ENCODE measurements at regions not wholly inside any gene's neighbourhood (a gene's known extent, or its start where the extent isn't known, plus 50 kb on each side); places are given as distances from the start of the nearest gene placed in this dataset.

DNA sequence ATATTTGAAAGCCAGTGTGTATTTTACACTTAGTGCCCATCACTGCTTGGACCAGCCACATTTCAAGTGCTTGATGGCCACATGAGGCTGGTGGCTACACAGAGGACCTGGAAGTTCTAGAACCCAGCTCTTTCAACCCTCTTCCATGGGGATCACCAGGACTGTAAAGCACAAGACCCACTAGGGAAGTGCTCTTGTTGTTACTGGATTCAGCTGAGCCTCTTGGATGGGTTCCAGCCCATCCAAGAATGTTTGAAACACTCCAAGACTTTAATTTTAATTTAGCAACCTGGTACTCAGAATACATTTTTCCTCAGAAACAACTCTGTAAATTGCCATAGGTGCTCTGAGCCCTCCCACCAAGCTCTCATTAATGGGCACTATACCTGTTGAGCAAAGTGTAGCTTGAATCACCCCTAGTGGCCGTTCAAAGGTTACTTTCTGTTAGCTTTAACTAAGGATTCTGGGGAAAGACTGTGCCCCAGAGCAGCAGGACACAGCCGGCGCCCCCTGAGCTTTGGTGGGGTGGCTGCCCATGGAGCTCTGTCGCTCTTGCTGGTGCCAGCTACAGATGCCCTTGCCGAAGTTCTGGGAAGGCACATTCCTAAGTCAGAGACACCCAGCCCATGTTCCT lies 212.4 kb downstream of the HSD17B3 start:
- H3K27ac ChIP-seq (ENCODE audit: low read depth in 1 of 2, low read length in 2 of 2) = no peak overlapping the region
- DNase-seq (no peak), ATAC-seq (ENCODE audit: low FRiP score) (no peak)
- H3K27me3 ChIP-seq (ENCODE audit: control insufficient read depth in 1 of 2, insufficient read depth in 2 of 2, low read length in 1 of 2) = no peaks in the 10 kb centered on the region
- intact Hi-C loops (cut with DNase I) = loop anchor here in 1 of 2 donors (5.0 kb wide), 1 partner anchor 677 kb away; no protein-coding TSS in a partner anchor
- H3K36me3 ChIP-seq (ENCODE audit: control insufficient read depth in 1 of 2, insufficient read depth in 2 of 2, low read length in 1 of 2) = no peaks in the 10 kb centered on the region
- H3K9me3 ChIP-seq (ENCODE audit: control insufficient read depth, low read length) = no peaks in the 10 kb centered on the region
- H3K4me3 ChIP-seq (ENCODE audit: low read length in 2 of 2) = no peak overlapping the region
- WGBS, 2 donors = 81 to 82% methylated on average over 5 of the region's 5 CpGs
- no peaks in the 10 kb centered on the region for H3K4me1 ChIP-seq (ENCODE audit: control insufficient read depth in 1 of 2, insufficient read depth in 2 of 2, low read length in 2 of 2)

DNA sequence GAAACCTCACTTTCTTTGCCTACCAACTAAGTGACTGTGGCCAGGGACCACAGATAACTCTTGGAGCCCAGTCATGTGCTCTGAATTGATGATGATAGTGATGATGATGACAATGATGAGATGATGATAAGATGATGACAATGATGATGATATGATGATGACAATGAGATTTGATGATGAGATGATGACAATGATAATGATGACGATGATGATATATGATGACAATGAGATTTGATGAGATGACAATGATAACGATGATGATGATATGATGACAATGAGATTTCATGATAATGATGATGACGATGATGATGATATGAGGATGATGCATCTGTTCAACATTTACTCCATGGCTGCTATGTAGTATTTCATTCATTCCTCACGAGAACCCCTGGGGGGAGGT lies 213.0 kb downstream of the ERCC6L2 start:
- Histone ChIP-seq H3K36me3 (ENCODE audit: control insufficient read depth in 1 of 2, insufficient read depth in 2 of 2, low read length in 1 of 2) (no peaks in the 10 kb centered on the region), H3K9me3 (ENCODE audit: control insufficient read depth, low read length) (no peaks in the 10 kb centered on the region), H3K4me1 (ENCODE audit: control insufficient read depth in 1 of 2, insufficient read depth in 2 of 2, low read length in 2 of 2) (no peaks in the 10 kb centered on the region), H3K27me3 (ENCODE audit: control insufficient read depth in 1 of 2, insufficient read depth in 2 of 2, low read length in 1 of 2) (no peaks in the 10 kb centered on the region), H3K27ac (ENCODE audit: low read depth in 1 of 2, low read length in 2 of 2) (no peak overlapping the region), H3K4me3 (ENCODE audit: low read length in 2 of 2) (no peak overlapping the region)
- ATAC-seq (ENCODE audit: low FRiP score) = no peak
- intact Hi-C loops (cut with DNase I) = no loop called here
- WGBS, 2 donors = 93 to 99% methylated on average over 4 of the region's 4 CpGs
- no peak for DNase-seq

DNA sequence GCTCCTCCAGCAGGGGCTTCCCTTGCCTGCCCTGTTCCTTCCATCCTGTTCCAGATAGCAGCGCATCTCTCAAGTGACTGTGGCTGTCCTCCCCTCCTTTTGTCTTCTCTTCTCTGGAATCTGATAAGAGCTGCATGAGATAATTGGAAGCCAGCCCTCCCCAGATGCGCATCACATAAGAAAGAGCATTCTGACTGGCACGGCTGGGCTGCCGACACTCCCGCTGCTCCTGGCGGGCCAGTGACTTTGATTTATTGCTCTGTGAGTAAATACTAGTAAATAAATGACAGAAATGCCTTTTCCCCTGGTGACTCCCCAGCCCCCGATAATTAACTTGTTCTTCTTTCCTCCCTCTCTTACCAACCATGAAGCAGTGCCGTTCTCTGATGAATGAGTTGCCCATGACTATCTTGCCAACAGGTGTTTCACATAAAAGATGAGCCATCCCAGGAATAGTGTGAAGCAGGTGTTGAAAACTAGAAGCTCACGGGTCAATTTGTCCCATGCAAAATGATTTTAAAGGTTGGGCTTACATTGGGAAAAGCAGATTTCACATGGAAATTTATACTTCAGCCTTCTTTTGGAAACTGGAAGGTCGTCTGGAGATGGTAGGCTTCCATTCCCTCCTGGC lies 212.3 kb downstream of the ERCC6L2 start:
- no peaks in the 10 kb centered on the region for H3K9me3 ChIP-seq (ENCODE audit: control insufficient read depth, low read length)
- DNase-seq = no peak
- ATAC-seq (ENCODE audit: low FRiP score) = no peak
- no peaks in the 10 kb centered on the region for H3K27me3 ChIP-seq (ENCODE audit: control insufficient read depth in 1 of 2, insufficient read depth in 2 of 2, low read length in 1 of 2)
- no peaks in the 10 kb centered on the region for H3K36me3 ChIP-seq (ENCODE audit: control insufficient read depth in 1 of 2, insufficient read depth in 2 of 2, low read length in 1 of 2)
- intact Hi-C loops (cut with DNase I) = no loop called here
- no peak overlapping the region for H3K4me3 ChIP-seq (ENCODE audit: low read length in 2 of 2)
- 83 to 84% methylated on average over 10 of the region's 10 CpGs for WGBS, 2 donors
- no peak overlapping the region for H3K27ac ChIP-seq (ENCODE audit: low read depth in 1 of 2, low read length in 2 of 2)
- no peaks in the 10 kb centered on the region for H3K4me1 ChIP-seq (ENCODE audit: control insufficient read depth in 1 of 2, insufficient read depth in 2 of 2, low read length in 2 of 2)

DNA sequence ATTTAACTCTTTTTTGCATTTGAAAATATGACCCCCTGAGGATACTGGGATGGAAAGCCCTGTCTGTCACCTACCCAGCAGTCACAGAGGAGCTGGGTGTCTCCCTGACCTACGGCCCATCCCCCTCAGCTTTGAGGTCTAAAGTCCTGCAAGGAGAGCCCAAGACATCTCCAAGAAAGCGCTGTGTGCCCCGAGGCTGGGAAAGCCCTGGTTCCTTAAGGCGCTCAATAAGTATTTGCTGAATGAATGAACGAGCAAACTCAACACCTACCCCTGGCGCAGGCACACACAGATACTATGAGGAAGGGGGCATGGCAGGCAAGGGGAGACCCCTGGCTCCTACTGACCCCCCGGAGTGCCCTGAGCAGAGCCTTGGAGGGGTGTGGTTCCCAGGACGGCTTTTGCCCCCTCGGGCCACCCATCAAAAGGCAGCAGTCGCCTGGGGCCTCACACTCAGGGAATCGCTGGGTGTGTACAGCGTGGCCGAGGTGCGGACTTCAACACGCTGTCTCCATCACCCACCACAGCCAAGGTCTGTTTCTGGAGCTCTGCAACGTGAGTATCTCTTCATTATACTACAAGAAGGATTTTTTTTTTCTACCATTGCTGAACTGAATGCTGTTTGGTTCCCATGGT lies 211.6 kb downstream of the ERCC6L2 start:
- Histone ChIP-seq H3K27ac (ENCODE audit: low read depth in 1 of 2, low read length in 2 of 2) (no peak overlapping the region), H3K36me3 (ENCODE audit: control insufficient read depth in 1 of 2, insufficient read depth in 2 of 2, low read length in 1 of 2) (no peaks in the 10 kb centered on the region), H3K4me1 (ENCODE audit: control insufficient read depth in 1 of 2, insufficient read depth in 2 of 2, low read length in 2 of 2) (no peaks in the 10 kb centered on the region), H3K4me3 (ENCODE audit: low read length in 2 of 2) (no peak overlapping the region), H3K27me3 (ENCODE audit: control insufficient read depth in 1 of 2, insufficient read depth in 2 of 2, low read length in 1 of 2) (no peaks in the 10 kb centered on the region), H3K9me3 (ENCODE audit: control insufficient read depth, low read length) (no peaks in the 10 kb centered on the region)
- DNase-seq (no peak), ATAC-seq (ENCODE audit: low FRiP score) (no peak)
- WGBS, 2 donors = 81% methylated on average over 16 of the region's 16 CpGs
- intact Hi-C loops (cut with DNase I) = no loop called here

DNA sequence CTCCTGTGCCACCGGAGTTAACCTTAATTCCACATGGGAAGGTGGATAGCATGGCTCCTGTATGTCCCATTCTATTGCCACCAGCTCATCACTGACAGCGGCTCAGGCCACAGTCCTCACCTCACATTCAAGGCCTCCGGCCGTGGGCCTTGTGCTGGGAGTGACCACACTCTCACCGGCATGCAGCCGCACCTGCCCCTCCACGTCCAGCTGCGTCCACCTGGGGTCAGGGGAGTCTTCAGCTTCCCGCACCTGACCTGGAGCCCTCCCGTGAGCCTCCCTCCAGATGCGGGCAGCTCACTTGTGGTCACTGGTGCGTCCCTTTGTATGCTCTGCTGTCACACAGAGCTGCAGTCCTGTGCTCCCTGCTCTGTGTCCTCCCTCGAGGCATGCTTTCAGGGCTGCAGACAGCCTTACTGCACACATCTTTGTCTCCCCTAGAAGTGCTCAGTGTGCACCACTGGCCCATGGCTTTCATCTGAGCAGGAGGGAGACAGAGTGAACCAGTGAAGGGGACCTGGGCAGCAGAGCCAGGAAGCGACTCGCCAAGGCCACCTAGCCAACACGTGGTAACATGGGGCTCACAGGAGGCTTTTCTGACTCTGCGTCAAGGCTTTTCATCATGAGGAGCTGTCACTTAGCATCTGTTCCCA lies 210.1 kb downstream of the ERCC6L2 start:
- WGBS, 2 donors = 90 to 95% methylated on average over 17 of the region's 17 CpGs
- no peaks in the 10 kb centered on the region for H3K4me1 ChIP-seq (ENCODE audit: control insufficient read depth in 1 of 2, insufficient read depth in 2 of 2, low read length in 2 of 2)
- H3K27me3 ChIP-seq (ENCODE audit: control insufficient read depth in 1 of 2, insufficient read depth in 2 of 2, low read length in 1 of 2) = no peaks in the 10 kb centered on the region
- H3K4me3 ChIP-seq (ENCODE audit: low read length in 2 of 2) = no peak overlapping the region
- ATAC-seq (ENCODE audit: low FRiP score) (no peak), DNase-seq (no peak)
- no peaks in the 10 kb centered on the region for H3K9me3 ChIP-seq (ENCODE audit: control insufficient read depth, low read length)
- no peak overlapping the region for H3K27ac ChIP-seq (ENCODE audit: low read depth in 1 of 2, low read length in 2 of 2)
- intact Hi-C loops (cut with DNase I) = no loop called here
- H3K36me3 ChIP-seq (ENCODE audit: control insufficient read depth in 1 of 2, insufficient read depth in 2 of 2, low read length in 1 of 2) = no peaks in the 10 kb centered on the region

DNA sequence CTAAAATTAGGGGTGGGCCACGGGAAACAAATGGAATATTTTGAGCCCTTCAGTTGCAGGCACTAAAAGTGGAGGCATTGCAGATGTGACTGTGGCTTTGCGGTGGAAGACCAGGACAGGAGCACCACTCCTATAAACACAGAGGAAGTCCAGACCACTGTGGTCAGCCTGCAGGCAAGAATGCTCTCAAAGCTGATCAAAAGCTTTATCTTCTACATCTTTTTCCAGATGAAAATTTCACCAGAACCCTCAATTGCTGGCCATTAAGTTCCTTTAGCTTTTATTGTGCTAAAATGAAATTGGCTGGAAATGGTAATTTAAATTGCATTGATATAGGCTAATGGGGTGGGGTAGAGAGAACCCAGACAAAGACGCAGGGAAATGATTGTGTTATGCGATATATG lies 208.8 kb downstream of the ERCC6L2 start:
- no peak overlapping the region for H3K4me3 ChIP-seq (ENCODE audit: low read length in 2 of 2)
- DNase-seq (no peak), ATAC-seq (ENCODE audit: low FRiP score) (no peak)
- no peak overlapping the region for H3K27ac ChIP-seq (ENCODE audit: low read depth in 1 of 2, low read length in 2 of 2)
- peaks cover 0 to 4% of the 10 kb centered on the region in 2 donors for H3K4me1 ChIP-seq (ENCODE audit: control insufficient read depth in 1 of 2, insufficient read depth in 2 of 2, low read length in 2 of 2)
- WGBS, 2 donors = 90 to 92% methylated on average over 4 of the region's 4 CpGs
- H3K27me3 ChIP-seq (ENCODE audit: control insufficient read depth in 1 of 2, insufficient read depth in 2 of 2, low read length in 1 of 2) = no peaks in the 10 kb centered on the region
- no peaks in the 10 kb centered on the region for H3K9me3 ChIP-seq (ENCODE audit: control insufficient read depth, low read length)
- no peaks in the 10 kb centered on the region for H3K36me3 ChIP-seq (ENCODE audit: control insufficient read depth in 1 of 2, insufficient read depth in 2 of 2, low read length in 1 of 2)
- intact Hi-C loops (cut with DNase I) = no loop called here

DNA sequence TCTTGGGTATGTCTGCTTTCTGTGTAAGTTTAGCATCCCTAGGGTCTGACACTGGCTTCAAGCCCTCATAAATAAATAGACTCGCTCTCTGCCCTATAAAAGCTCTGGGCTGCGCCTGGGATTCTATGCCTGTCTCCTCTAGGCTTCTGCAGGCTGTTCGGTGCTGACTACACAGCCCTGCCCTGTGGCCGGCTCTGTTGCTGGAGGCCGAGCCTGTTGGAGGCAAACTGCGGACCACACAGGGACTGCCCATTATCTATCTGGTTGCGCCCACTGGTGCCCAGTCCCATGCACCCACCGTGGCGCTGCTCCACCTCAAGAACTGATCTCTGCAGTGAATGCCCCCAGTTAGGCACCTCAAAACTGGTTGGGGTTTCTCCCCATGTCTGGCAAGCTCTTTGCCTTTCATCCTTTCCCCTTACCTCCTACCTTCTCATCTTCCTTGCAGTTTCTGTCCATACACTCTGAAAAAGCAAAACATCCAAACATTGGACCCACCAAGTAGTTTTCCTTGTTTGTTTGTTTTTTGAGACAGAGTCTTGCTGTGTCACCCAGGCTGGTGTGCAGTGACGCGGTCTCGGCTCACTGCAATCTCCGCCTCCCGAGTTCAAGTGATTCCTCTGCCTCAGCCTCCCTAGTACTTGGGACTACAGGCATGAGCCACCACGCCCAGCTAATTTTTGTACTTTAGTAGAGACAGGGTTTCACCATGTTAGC lies 207.2 kb downstream of the ERCC6L2 start:
- no peak for DNase-seq
- H3K27me3 ChIP-seq (ENCODE audit: control insufficient read depth in 1 of 2, insufficient read depth in 2 of 2, low read length in 1 of 2) = no peaks in the 10 kb centered on the region
- no peaks in the 10 kb centered on the region for H3K36me3 ChIP-seq (ENCODE audit: control insufficient read depth in 1 of 2, insufficient read depth in 2 of 2, low read length in 1 of 2)
- no peaks in the 10 kb centered on the region for H3K9me3 ChIP-seq (ENCODE audit: control insufficient read depth, low read length)
- WGBS, 2 donors = 87 to 94% methylated on average over 15 of the region's 15 CpGs
- ATAC-seq (ENCODE audit: low FRiP score) = no peak
- peaks cover 0 to 4% of the 10 kb centered on the region in 2 donors for H3K4me1 ChIP-seq (ENCODE audit: control insufficient read depth in 1 of 2, insufficient read depth in 2 of 2, low read length in 2 of 2)
- no peak overlapping the region for H3K4me3 ChIP-seq (ENCODE audit: low read length in 2 of 2)
- intact Hi-C loops (cut with DNase I) = no loop called here
- no peak overlapping the region for H3K27ac ChIP-seq (ENCODE audit: low read depth in 1 of 2, low read length in 2 of 2)

DNA sequence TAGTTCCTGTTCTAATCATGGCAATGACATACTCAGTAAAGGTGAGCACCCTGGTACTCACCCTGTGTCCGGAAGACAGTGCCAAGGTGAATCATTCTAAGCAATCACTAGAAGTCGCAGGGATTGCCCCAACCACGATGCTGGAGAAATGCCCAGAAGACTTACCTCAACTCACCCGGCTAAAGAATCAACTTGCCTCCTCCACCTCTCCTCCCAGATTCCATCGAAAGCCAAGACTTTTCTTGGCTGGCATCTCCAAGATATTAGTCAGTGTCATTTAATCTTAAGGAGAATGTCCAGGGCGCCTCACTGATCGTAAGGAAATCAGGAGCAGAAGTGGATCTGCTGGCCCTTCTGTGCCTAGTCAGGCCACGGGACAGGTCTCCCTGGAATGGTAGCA lies 204.9 kb downstream of the ERCC6L2 start:
- Histone ChIP-seq H3K36me3 (ENCODE audit: control insufficient read depth in 1 of 2, insufficient read depth in 2 of 2, low read length in 1 of 2) (no peaks in the 10 kb centered on the region), H3K9me3 (ENCODE audit: control insufficient read depth, low read length) (no peaks in the 10 kb centered on the region), H3K27ac (ENCODE audit: low read depth in 1 of 2, low read length in 2 of 2) (no peak overlapping the region), H3K4me1 (ENCODE audit: control insufficient read depth in 1 of 2, insufficient read depth in 2 of 2, low read length in 2 of 2) (peaks cover 0 to 4% of the 10 kb centered on the region in 2 donors), H3K4me3 (ENCODE audit: low read length in 2 of 2) (no peak overlapping the region), H3K27me3 (ENCODE audit: control insufficient read depth in 1 of 2, insufficient read depth in 2 of 2, low read length in 1 of 2) (no peaks in the 10 kb centered on the region)
- intact Hi-C loops (cut with DNase I) = no loop called here
- ATAC-seq (ENCODE audit: low FRiP score) (no peak), DNase-seq (no peak)
- 29 to 56% methylated on average over 8 of the region's 8 CpGs for WGBS, 2 donors

All from aorta (tissue), 5 donors.